A549 (cell line): ENCODE measurements at regions not wholly inside any gene's neighbourhood (a gene's known extent, or its start where the extent isn't known, plus 50 kb on each side); places are given as distances from the start of the nearest gene placed in this dataset.

Source experiments
- ATAC-seq, 2 experiments: fragments of 200-7000 bp in 1 of 2; fragments of >200 bp in 1 of 2; cut with Nextera tagmentation in 1 of 2; cut with Tn5 transposase in 1 of 2; 3 replicates each; pipeline versions ENCODE4 v1.8.0 to v1.9.1; 2018 to 2020; ENCODE audit warnings: mild to moderate bottlenecking in 1 of 2, moderate library complexity in 1 of 2
- CTCF ChIA-PET: fragments of 300-600 bp; sonication (Branson Sonifier 250); formaldehyde crosslinking; extraction: SDS; loops from one replicate; lab custom pipeline; 2021; ENCODE audit warnings: antibody characterized with exemption, inconsistent platforms; lab: Yijun Ruan, JAX
- POLR2A ChIA-PET: fragments of 350-600 bp; formaldehyde crosslinking; extraction: SDS; loops from one replicate; lab custom pipeline; 2021; ENCODE audit warnings: antibody characterized with exemption, inconsistent platforms; lab: Yijun Ruan, JAX
- DNase-seq, 2 experiments: peaks; one replicate each; pipeline versions ENCODE4 v3.0.0 to v3.0.0-alpha.2; 2011 to 2016; ENCODE audit warnings: low read depth in 1 of 2, low spot score in 1 of 2
- FAIRE-seq: peaks from 2 replicates; lab custom pipeline; 2011; peaks lifted over from hg19 to GRCh38; lab: Jason Lieb, UNC
- H3K27ac ChIP-seq, 2 experiments: fragments of >200 bp; sonication (Bioruptor Twin); formaldehyde crosslinking; 3 replicates each; pipeline ENCODE4 v1.5.1; 2016 to 2017
- H3K4me1 ChIP-seq: fragments of >200 bp; sonication (Bioruptor Twin); formaldehyde crosslinking; 3 replicates; pipeline ENCODE4 v1.6.1; 2016
- H3K4me2 ChIP-seq: fragments of >200 bp; sonication (Bioruptor Twin); formaldehyde crosslinking; 3 replicates; pipeline ENCODE4 v1.6.1; 2016
- H3K4me3 ChIP-seq: fragments of >200 bp; sonication (Bioruptor Twin); formaldehyde crosslinking; 3 replicates; pipeline ENCODE4 v1.5.1; 2016
- H3K9me3 ChIP-seq: fragments of >200 bp; sonication (Bioruptor Twin); formaldehyde crosslinking; 3 replicates; pipeline ENCODE4 v1.6.1; 2016
- ATOH8 ChIP-seq: fragments of 250-450 bp; sonication (Bioruptor Pico); IDR thresholded peaks from 2 replicates; pipeline ENCODE4 v1.5.0; 2020; ENCODE audit warnings: low read depth, mild to moderate bottlenecking, moderate library complexity
- CBX2 ChIP-seq: fragments of 200-600 bp; sonication (generic); IDR thresholded peaks from 2 replicates; pipeline ENCODE4 v1.6.1; 2016; ENCODE audit warnings: low read depth, mild to moderate bottlenecking, borderline replicate concordance
- CBX8 ChIP-seq: fragments of 200-600 bp; sonication (generic); IDR thresholded peaks from 2 replicates; pipeline ENCODE4 v1.6.1; 2016
- CHD2 ChIP-seq: fragments of 150-350 bp; IDR thresholded peaks from 2 replicates; pipeline ENCODE4 v1.6.1; 2014; ENCODE audit warnings: low read length; ENCODE audit not compliant: partially characterized antibody
- CTCF ChIP-seq: fragments of >200 bp; sonication (Bioruptor Twin); formaldehyde crosslinking; IDR thresholded peaks from 3 replicates; pipeline ENCODE4 v1.5.1; 2016
- FOSB ChIP-seq: fragments of 250-450 bp; sonication (Bioruptor Pico); IDR thresholded peaks from 2 replicates; pipeline ENCODE4 v1.5.0; 2020; ENCODE audit warnings: mild to moderate bottlenecking, moderate library complexity
- FOSL2 ChIP-seq, 2 experiments: fragments of 450-650 bp in 1 of 2; fragments of >200 bp in 1 of 2; sonication (Bioruptor Twin) in 1 of 2; formaldehyde crosslinking; IDR thresholded peaks; 2 replicates each; pipeline versions ENCODE4 v1.5.0 to v1.6.1; 2016 to 2020; ENCODE audit warnings: mild to moderate bottlenecking in 1 of 2, moderate library complexity in 1 of 2
- HEYL ChIP-seq: fragments of 250-450 bp; sonication (Bioruptor Pico); IDR thresholded peaks from 2 replicates; pipeline ENCODE4 v1.8.0; 2021; ENCODE audit warnings: mild to moderate bottlenecking, moderate library complexity
- HOXB13 ChIP-seq: fragments of 250-450 bp; sonication (Bioruptor Pico); IDR thresholded peaks from 2 replicates; pipeline ENCODE4 v1.5.0; 2020; ENCODE audit warnings: low read depth, mild to moderate bottlenecking, moderate library complexity
- MAFK ChIP-seq: fragments of 450-650 bp; IDR thresholded peaks from 2 replicates; pipeline ENCODE4 v1.6.1; 2014; ENCODE audit not compliant: partially characterized antibody
- MAX ChIP-seq: IDR thresholded peaks from 2 replicates; pipeline ENCODE4 v1.6.1; 2012
- NFE2L2 ChIP-seq: fragments of 150-350 bp; conservative IDR thresholded peaks from 2 replicates; pipeline ENCODE4 v1.6.1; 2014; ENCODE audit warnings: low read length
- PHF8 ChIP-seq: fragments of 200-600 bp; sonication (generic); IDR thresholded peaks from 2 replicates; pipeline ENCODE4 v1.6.1; 2016; ENCODE audit warnings: low read depth, mild to moderate bottlenecking, antibody characterized with exemption, moderate library complexity, borderline replicate concordance
- RAD21 ChIP-seq, 2 experiments: fragments of >200 bp in 1 of 2; sonication (Bioruptor Twin) in 1 of 2; formaldehyde crosslinking in 1 of 2; IDR thresholded peaks in 1 of 2; conservative IDR thresholded peaks in 1 of 2; 2 replicates in 1 of 2; 3 replicates in 1 of 2; pipeline ENCODE4 v1.6.1; 2012 to 2018; ENCODE audit warnings: inconsistent platforms in 1 of 2
- USF2 ChIP-seq: fragments of 450-650 bp; IDR thresholded peaks from 2 replicates; pipeline ENCODE4 v1.6.1; 2014; ENCODE audit warnings: antibody characterized with exemption
- WGBS: methylation state at CpG from one replicate; pipeline ENCODE4 v1.1.6; 2017; ENCODE audit errors: missing lambda C conversion rate; 5-methylcytosine and 5-hydroxymethylcytosine counted together

GRCh38 chr20:21862956-21863355 lies 157.5 kb downstream of the PAX1 start:
- no peak for DNase-seq
- H3K4me2 ChIP-seq, result no peak overlapping the region
- H3K4me3 ChIP-seq, result no peak overlapping the region
- no peak overlapping the region for H3K27ac ChIP-seq
- no peak for FAIRE-seq
- POLR2A ChIA-PET, result no interaction called here
- ATAC-seq, result no peak
- no peak for TF ChIP-seq RAD21 (conservative IDR thresholded peaks at IDR 0.05 in 1 of 2, IDR thresholded peaks at IDR 0.05 in 1 of 2)
- TF ChIP-seq CHD2, result no peak
- no peak for TF ChIP-seq NFE2L2
- no peaks in the 10 kb centered on the region for H3K9me3 ChIP-seq
- H3K4me1 ChIP-seq, result no peaks in the 10 kb centered on the region
- CTCF ChIA-PET, result interaction anchor here (0.6 kb wide), 1 partner anchor 54 kb away, joined by 3 read pairs; no protein-coding TSS in a partner anchor
- 67% methylated on average over 10 of the region's 10 CpGs for WGBS

- ChIA-PET POLR2A (no interaction called here), CTCF (interaction anchor here (0.6 kb wide), 1 partner anchor 53 kb away, joined by 3 read pairs; no protein-coding TSS in a partner anchor)
- Histone ChIP-seq H3K9me3 (no peaks in the 10 kb centered on the region), H3K4me2 (no peak overlapping the region; the same call in 2 of the 3 replicates), H3K4me3 (no peak overlapping the region), H3K27ac (no peak overlapping the region), H3K4me1 (no peaks in the 10 kb centered on the region)
- TF ChIP-seq MAX, result no peak
- no peak for TF ChIP-seq CBX8
- no peak for TF ChIP-seq FOSL2 (IDR thresholded peaks at IDR 0.05)
- no peak for TF ChIP-seq FOSL2 (CRISPR knock-in tag; IDR thresholded peaks at IDR 0.05)
- TF ChIP-seq CTCF, result no peak
- no peak for TF ChIP-seq NFE2L2
- FAIRE-seq (no peak), DNase-seq (no peak), ATAC-seq (no peak)
- WGBS, result 2% methylated on average over 10 of the region's 10 CpGs
These were observed 156.9 kb downstream of the PAX1 start for GRCh38 chr20:21862259-21862946.

- ChIA-PET POLR2A (no interaction called here), CTCF (interaction anchor here (1.0 to 1.3 kb wide), 2 partner anchors 9 to 13 kb away, joined by 3 to 5 read pairs; no protein-coding TSS in a partner anchor)
- Histone ChIP-seq H3K27ac (no peak overlapping the region), H3K4me1 (no peaks in the 10 kb centered on the region), H3K4me2 (no peak overlapping the region), H3K9me3 (no peaks in the 10 kb centered on the region), H3K4me3 (no peak overlapping the region)
- DNase-seq (no peak), ATAC-seq (no peak), FAIRE-seq (no peak)
- 0% methylated on average over 2 of the region's 2 CpGs for WGBS
- TF ChIP-seq HEYL (CRISPR knock-in tag), result no peak
- no peak for TF ChIP-seq PHF8
- no peak for TF ChIP-seq ATOH8 (CRISPR knock-in tag)
- no peak for TF ChIP-seq CBX2
- no peak for TF ChIP-seq HOXB13 (CRISPR knock-in tag)
- TF ChIP-seq FOSB (CRISPR knock-in tag), result no peak
- no peak for TF ChIP-seq MAFK
- TF ChIP-seq USF2, result no peak
- TF ChIP-seq MAX, result no peak
These were observed 135.5 kb downstream of the PAX1 start for GRCh38 chr20:21840991-21841390.
